ENCODE measurements at regions not wholly inside any gene's neighbourhood (a gene's known extent, or its start where the extent isn't known, plus 50 kb on each side); places are given as distances from the start of the nearest gene placed in this dataset.
"Not testable (repeated sequence)": the region's sequence is repeated elsewhere in the genome, so short reads cannot be mapped to it uniquely, and the experiment has no call there.

DNA sequence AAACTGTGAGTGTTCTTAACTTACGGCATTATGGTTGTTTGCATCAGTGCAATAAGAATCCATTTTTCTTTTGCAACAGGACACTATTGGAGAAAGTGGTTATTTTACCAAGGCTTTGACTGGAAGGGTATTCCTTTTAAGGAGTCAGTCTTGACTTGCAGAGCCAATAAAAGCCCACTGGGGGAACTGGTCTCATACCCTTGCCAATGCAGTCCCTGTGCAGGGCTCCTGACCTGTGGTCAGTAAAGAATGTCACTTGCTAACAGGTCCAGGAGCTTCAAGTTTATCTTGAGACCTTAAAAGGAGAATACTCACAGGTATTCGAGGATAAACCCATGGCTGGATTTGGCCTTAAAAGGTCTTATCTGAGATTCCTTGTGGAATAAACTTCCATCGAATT is 227.8 kb upstream of the GBE1 start:
- POLR2A ChIA-PET = no interaction called here
- TF ChIP-seq, protein P1, sequence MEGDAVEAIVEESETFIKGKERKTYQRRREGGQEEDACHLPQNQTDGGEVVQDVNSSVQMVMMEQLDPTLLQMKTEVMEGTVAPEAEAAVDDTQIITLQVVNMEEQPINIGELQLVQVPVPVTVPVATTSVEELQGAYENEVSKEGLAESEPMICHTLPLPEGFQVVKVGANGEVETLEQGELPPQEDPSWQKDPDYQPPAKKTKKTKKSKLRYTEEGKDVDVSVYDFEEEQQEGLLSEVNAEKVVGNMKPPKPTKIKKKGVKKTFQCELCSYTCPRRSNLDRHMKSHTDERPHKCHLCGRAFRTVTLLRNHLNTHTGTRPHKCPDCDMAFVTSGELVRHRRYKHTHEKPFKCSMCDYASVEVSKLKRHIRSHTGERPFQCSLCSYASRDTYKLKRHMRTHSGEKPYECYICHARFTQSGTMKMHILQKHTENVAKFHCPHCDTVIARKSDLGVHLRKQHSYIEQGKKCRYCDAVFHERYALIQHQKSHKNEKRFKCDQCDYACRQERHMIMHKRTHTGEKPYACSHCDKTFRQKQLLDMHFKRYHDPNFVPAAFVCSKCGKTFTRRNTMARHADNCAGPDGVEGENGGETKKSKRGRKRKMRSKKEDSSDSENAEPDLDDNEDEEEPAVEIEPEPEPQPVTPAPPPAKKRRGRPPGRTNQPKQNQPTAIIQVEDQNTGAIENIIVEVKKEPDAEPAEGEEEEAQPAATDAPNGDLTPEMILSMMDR (IDR thresholded peaks at IDR 0.05; ENCODE audit: insufficient read depth, low read depth, low read length) = no peak
- Histone ChIP-seq H3K36me3 (ENCODE audit: control insufficient read depth, insufficient read depth, low read length) (no peaks in the 10 kb centered on the region), H3K27me3 (ENCODE audit: control insufficient read depth, insufficient read depth, low read length) (no peaks in the 10 kb centered on the region), H3K4me3 (ENCODE audit: low read depth, low read length) (no peak overlapping the region)
- no peak for DNase-seq (ENCODE audit: low read depth)
- CTCF ChIA-PET = interaction anchor here (1.6 kb wide), 1 partner anchor 40 kb away, joined by 3 read pairs; no protein-coding TSS in a partner anchor

DNA sequence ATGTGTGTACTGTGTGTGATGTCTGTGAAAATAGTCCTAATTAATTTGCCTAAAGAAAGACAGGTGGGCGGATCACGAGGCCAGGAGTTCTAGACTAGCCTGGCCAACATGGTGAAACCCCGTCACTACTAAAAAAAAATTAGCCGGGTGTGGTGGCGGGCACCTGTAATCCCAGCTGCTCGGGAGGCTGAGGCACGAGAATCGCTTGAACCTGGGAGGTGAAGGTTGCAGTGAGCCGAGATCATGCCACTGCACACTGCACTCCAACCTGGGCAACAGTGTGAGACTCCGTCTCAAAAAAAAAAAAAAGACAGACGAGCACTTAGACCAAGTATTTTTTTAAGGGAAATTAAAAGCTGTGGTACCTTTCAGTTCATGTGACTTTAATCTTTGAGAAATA is 226.0 kb upstream of the GBE1 start:
- H3K36me3 ChIP-seq (ENCODE audit: control insufficient read depth, insufficient read depth, low read length); DNase-seq (ENCODE audit: low read depth); POLR2A ChIA-PET; CTCF ChIA-PET; H3K27me3 ChIP-seq (ENCODE audit: control insufficient read depth, insufficient read depth, low read length); H3K4me3 ChIP-seq (ENCODE audit: low read depth, low read length): not testable (repeated sequence)

DNA sequence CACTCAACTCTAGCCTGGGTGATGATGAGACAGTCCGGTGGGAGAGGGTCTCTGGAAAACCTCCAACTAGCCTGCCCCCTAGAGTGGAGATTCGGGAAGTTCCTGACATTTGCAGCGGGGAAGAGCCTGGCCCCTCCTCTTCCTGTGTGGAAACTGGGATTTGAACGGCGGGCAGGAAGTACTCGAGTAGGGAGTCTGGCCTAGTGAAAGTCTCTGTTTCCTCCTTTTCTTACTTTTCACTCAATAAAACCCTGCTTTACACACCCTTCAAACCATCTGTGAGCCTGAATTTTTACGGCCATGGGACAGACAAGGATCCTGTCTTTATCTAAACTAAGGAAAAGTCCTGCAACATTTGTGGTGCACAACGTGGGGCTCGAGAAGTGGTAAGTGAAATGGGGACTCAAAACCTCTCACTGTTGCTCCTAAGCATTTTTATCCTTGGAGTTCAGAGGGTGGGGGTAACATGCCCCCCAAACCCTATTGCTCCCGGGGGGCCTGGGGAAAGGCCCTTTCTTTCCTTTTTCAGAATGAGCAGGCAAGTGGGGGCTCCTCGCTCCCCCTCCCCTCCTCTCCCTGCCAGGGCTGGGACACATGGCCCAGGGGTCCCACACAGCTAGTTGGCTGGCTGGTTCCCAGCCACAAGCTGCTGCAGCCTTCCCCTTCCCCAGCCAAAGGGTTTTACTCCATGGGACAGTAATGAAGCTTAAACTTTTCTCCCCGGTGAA is 224.7 kb upstream of the GBE1 start:
- no peaks in the 10 kb centered on the region for H3K27me3 ChIP-seq (ENCODE audit: control insufficient read depth, insufficient read depth, low read length)
- POLR2A ChIA-PET = no interaction called here
- CTCF ChIA-PET = no interaction called here
- no peak overlapping the region for H3K4me3 ChIP-seq (ENCODE audit: low read depth, low read length)
- TF ChIP-seq, protein P1 (IDR thresholded peaks at IDR 0.05; ENCODE audit: insufficient read depth, low read depth, low read length) = no peak
- no peak for DNase-seq (ENCODE audit: low read depth)
- no peaks in the 10 kb centered on the region for H3K36me3 ChIP-seq (ENCODE audit: control insufficient read depth, insufficient read depth, low read length)

DNA sequence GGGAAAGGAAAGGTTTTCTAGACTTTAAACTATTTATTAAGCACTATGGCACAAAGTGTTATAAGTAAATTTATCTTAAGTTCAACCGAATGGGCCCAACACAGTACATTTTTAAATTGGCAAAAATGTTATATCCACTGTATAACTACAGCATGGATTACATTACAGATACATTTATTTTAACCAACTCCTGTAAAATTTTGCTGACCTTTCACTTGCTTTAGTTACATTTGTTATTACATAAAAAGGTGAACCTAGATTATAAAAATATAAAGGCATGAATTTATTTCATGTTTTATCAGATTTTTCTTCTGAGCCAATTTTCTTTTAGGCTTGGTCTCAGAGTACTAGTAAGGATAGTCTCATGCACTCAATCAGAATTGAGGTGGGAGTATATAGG is 221.9 kb upstream of the GBE1 start:
- CTCF ChIA-PET = no interaction called here
- Histone ChIP-seq H3K27me3 (ENCODE audit: control insufficient read depth, insufficient read depth, low read length) (no peaks in the 10 kb centered on the region), H3K36me3 (ENCODE audit: control insufficient read depth, insufficient read depth, low read length) (no peaks in the 10 kb centered on the region), H3K4me3 (ENCODE audit: low read depth, low read length) (no peak overlapping the region)
- DNase-seq (ENCODE audit: low read depth) = no peak
- TF ChIP-seq, protein P1 (IDR thresholded peaks at IDR 0.05; ENCODE audit: insufficient read depth, low read depth, low read length) = no peak
- POLR2A ChIA-PET = no interaction called here

DNA sequence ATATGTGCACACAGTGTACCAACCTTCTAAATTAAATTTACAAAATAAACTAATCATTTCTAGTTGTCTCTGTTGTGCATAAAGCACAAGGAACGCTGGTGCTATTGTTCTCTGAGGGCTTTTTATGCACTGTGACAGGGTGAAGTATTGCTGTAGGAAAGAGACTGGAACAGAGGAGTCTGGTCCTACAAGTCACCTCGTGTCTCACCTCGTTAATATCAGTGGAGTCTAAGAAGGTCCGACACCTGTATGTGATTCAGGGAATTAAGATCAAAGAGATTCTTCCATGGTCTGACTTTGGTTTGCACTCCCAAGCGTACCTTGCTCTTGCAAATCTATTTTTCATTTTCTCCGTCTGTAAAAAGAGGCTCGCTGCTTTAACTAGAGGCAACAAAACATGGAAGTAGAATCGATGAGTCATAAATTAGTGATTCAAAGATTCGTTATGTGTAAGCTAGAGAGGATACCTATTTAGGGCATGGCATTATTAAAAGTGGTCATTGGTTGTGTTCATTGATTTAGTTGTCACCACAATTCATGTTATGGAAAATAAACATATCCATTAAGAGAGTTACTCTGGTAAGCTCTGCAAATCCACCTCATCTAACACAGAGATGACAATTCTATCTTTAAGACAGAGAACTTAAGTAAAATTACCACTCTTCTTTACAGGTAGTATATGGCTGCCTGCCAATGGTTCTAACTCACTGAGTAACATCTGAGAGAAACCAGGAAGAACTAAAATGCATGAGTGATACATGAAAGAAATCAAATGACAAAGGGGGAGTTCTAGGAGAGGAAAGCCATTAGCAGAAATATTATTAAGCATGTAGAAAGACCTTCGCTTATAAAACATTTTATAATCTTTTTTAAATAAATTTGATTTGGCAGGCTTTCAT is 219.4 kb upstream of the GBE1 start:
- TF ChIP-seq, protein P1 (IDR thresholded peaks at IDR 0.05; ENCODE audit: insufficient read depth, low read depth, low read length) = no peak
- ChIA-PET CTCF (no interaction called here), POLR2A (no interaction called here)
- Histone ChIP-seq H3K27me3 (ENCODE audit: control insufficient read depth, insufficient read depth, low read length) (no peaks in the 10 kb centered on the region), H3K36me3 (ENCODE audit: control insufficient read depth, insufficient read depth, low read length) (no peaks in the 10 kb centered on the region), H3K4me3 (ENCODE audit: low read depth, low read length) (no peak overlapping the region)
- no peak for DNase-seq (ENCODE audit: low read depth)
